HepG2 (cell line): ENCODE measurements at regions not wholly inside any gene's neighbourhood (a gene's known extent, or its start where the extent isn't known, plus 50 kb on each side); places are given as distances from the start of the nearest gene placed in this dataset.

Experiments used
- ATAC-seq: fragments of 200-7000 bp; cut with Tn5 transposase; 3 replicates; pipeline ENCODE4 v1.9.1; 2020; ENCODE audit warnings: mild to moderate bottlenecking, moderate library complexity
- BruUV-seq: library from RNA; stranded (reverse); fragments of 400-500 nt; replicated peaks from 2 replicates; lab custom pipeline; 2021; lab: Mats Ljungman, UMichigan
- CTCF ChIA-PET: fragments of 300-600 bp; formaldehyde crosslinking; extraction: SDS; loops from one replicate; lab custom pipeline; 2021; ENCODE audit warnings: low total read pairs, inconsistent platforms, low intra/inter-chr PET ratio; lab: Yijun Ruan, JAX
- POLR2A ChIA-PET: fragments of 350-600 bp; sonication (Branson Sonifier 250); formaldehyde crosslinking; loops from one replicate; lab custom pipeline; 2020; ENCODE audit warnings: antibody characterized with exemption, inconsistent platforms; lab: Yijun Ruan, JAX
- DNase-seq: peaks from one replicate; pipeline ENCODE4 v3.0.0-alpha.2; 2015; ENCODE audit warnings: low spot score
- FAIRE-seq: peaks from 3 replicates; lab custom pipeline; 2011; peaks lifted over from hg19 to GRCh38; lab: Jason Lieb, UNC
- H2AFZ ChIP-seq: one replicate; pipeline ENCODE4 v1.6.1; 2011; ENCODE audit warnings: low read length, inconsistent platforms
- H3K27ac ChIP-seq: fragments of 300-600 bp; 3 replicates; pipeline ENCODE4 v1.8.0; 2011; ENCODE audit warnings: mixed run types, mild to moderate bottlenecking, mixed read lengths, low read length, inconsistent platforms; ENCODE audit not compliant: insufficient read depth; ENCODE audit errors: extremely low read length
- H3K27me3 ChIP-seq, 2 experiments: fragments of 200-600 bp in 1 of 2; 2 replicates in 1 of 2; 3 replicates in 1 of 2; pipeline versions ENCODE4 v1.6.0 to v1.8.0; 2011; ENCODE audit warnings: low read length in 2 of 2, mild to moderate bottlenecking in 2 of 2, moderate library complexity in 2 of 2, inconsistent platforms in 1 of 2; ENCODE audit not compliant: insufficient read depth in 2 of 2, control insufficient read depth in 1 of 2
- H3K36me3 ChIP-seq, 2 experiments: fragments of 200-600 bp in 1 of 2; replicated peaks in 1 of 2; 2 replicates in 1 of 2; 3 replicates in 1 of 2; pipeline versions ENCODE4 v1.5.1 to v1.8.0; 2011; ENCODE audit warnings: low read length in 2 of 2, inconsistent platforms in 1 of 2; ENCODE audit not compliant: insufficient read depth in 2 of 2, control insufficient read depth in 1 of 2
- H3K4me1 ChIP-seq: 2 replicates; pipeline ENCODE4 v1.5.1; 2012; ENCODE audit warnings: low read length, inconsistent platforms; ENCODE audit not compliant: insufficient read depth
- H3K4me2 ChIP-seq: 2 replicates; pipeline ENCODE4 v1.6.0; 2011; ENCODE audit warnings: low read depth, low read length, inconsistent platforms
- H3K4me3 ChIP-seq, 3 experiments: fragments of 200-600 bp in 1 of 3; sonication (generic), shearing (Covaris generic) in 1 of 3; replicated peaks in 1 of 3; 2 replicates each; pipeline ENCODE4 v1.5.1; 2011 to 2016; ENCODE audit warnings: low read length in 3 of 3, inconsistent platforms in 2 of 3, low read depth in 2 of 3, mild to moderate bottlenecking in 2 of 3, control low read depth in 1 of 3, mixed read lengths in 1 of 3; ENCODE audit not compliant: insufficient read depth in 1 of 3
- H3K79me2 ChIP-seq: one replicate; pipeline ENCODE4 v1.6.1; 2011; ENCODE audit warnings: low read length, inconsistent platforms; ENCODE audit not compliant: insufficient read depth
- H3K9ac ChIP-seq: 2 replicates; pipeline ENCODE4 v1.6.0; 2011; ENCODE audit warnings: mild to moderate bottlenecking, low read depth, low read length, inconsistent platforms; ENCODE audit not compliant: insufficient read depth
- H3K9me3 ChIP-seq: 2 replicates; pipeline ENCODE4 v1.5.1; 2012; ENCODE audit warnings: mild to moderate bottlenecking, low read length
- H4K20me1 ChIP-seq: 2 replicates; pipeline ENCODE4 v1.6.0; 2011; ENCODE audit warnings: inconsistent platforms, mild to moderate bottlenecking, low read length, moderate library complexity; ENCODE audit not compliant: insufficient read depth
- BCL6 ChIP-seq: IDR thresholded peaks from 2 replicates; pipeline ENCODE4 v1.6.1; 2016; ENCODE audit warnings: missing genetic modification reagents, missing compliant biosample characterization
- ELF3 ChIP-seq: IDR thresholded peaks from 2 replicates; pipeline ENCODE4 v1.6.1; 2016; ENCODE audit warnings: missing genetic modification reagents, missing compliant biosample characterization
- PLRG1 ChIP-seq: fragments of 450-650 bp; conservative IDR thresholded peaks from 2 replicates; pipeline ENCODE4 v1.6.1; 2016
- TEAD3 ChIP-seq: optimal IDR thresholded peaks from 2 replicates; pipeline ENCODE3; 2016; ENCODE audit warnings: borderline replicate concordance
- ZBTB4 ChIP-seq: sonication (generic); formaldehyde crosslinking; IDR thresholded peaks from 2 replicates; pipeline ENCODE4 v1.4.0; 2020; ENCODE audit warnings: missing genetic modification reagents, mild to moderate bottlenecking, borderline replicate concordance
- ZNF33B ChIP-seq: sonication (generic); formaldehyde crosslinking; IDR thresholded peaks from 2 replicates; pipeline ENCODE4 v1.5.1; 2020; ENCODE audit warnings: mild to moderate bottlenecking, missing genetic modification reagents
- ZNF407 ChIP-seq: sonication (generic); formaldehyde crosslinking; IDR thresholded peaks from one replicate; pipeline ENCODE4 v1.5.1; 2020; ENCODE audit warnings: mild to moderate bottlenecking, missing genetic modification reagents; ENCODE audit errors: not compliant biosample characterization
- ZSCAN5A ChIP-seq: sonication (generic); formaldehyde crosslinking; IDR thresholded peaks from 2 replicates; pipeline ENCODE4 v1.8.0; 2022; ENCODE audit warnings: mild to moderate bottlenecking, missing genetic modification reagents, borderline replicate concordance
- ZZZ3 ChIP-seq: sonication (generic); formaldehyde crosslinking; IDR thresholded peaks from 2 replicates; pipeline ENCODE4 v1.4.0; 2020; ENCODE audit warnings: missing genetic modification reagents, mild to moderate bottlenecking, borderline replicate concordance
- WGBS: methylation state at CpG from one replicate; pipeline ENCODE4 v1.1.6; 2017; ENCODE audit warnings: low lambda C conversion rate; 5-methylcytosine and 5-hydroxymethylcytosine counted together
- in situ Hi-C: cut with HindIII; loops from 2 replicates; pipeline ENCODE4 v1.10.0; 2017; ENCODE audit warnings: low pct_unique_long_range_greater_than_20kb; ENCODE audit not compliant: extremely low pct_ligation_motif_present
- intact Hi-C: fragments of 100-400 bp; cut with micrococcal nuclease; formaldehyde crosslinking; loops from one replicate; pipeline ENCODE4 v1.10.0; 2022; ENCODE audit not compliant: unreplicated experiment

GRCh38 chr12:40511341-40511740 lies 180.9 kb upstream of the CNTN1 start (continued):
- no peak for TF ChIP-seq ZNF407 (CRISPR knock-in tag)

DNA sequence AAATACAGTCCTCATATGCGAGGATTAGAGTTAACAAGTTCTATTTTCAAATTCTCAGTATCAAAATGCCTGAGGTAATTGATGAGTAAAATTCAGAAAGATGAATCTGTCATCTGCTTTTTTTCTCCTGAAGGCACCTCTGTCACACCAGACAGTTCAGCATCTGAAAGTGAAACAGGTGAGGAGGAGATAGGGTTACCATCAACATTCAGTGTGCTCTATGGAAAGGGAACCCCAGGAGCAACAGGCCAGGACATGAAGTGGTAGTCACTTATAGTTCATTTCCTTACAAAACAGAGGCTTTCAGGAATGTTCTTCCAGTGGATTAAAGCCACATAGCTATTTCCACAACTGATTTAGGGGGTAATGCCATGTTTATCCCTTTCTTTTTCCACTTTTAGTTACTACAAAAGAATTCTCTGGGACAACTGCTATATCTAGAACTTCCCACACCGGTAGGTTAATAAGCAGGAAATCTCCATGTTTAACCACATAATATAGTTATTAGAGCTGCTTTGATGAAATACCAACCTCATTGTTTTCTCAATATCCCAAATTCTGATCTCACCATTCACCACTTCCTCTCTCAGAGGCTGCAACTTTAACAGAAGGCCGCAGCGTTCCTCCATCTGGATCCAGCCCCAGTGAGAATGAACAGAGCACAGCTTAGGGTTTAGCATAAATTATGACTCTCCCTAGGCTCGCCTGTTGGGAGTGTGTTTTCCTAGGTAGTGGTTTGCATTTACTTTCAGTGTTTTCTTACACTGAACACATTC lies 177.0 kb upstream of the CNTN1 start:
- in situ Hi-C loops (no loop called here), intact Hi-C loops (no loop called here)
- FAIRE-seq = no peak
- Histone ChIP-seq H3K27me3 (no peaks in the 10 kb centered on the region), H3K4me1 (no peaks in the 10 kb centered on the region), H3K9me3 (no peaks in the 10 kb centered on the region), H3K4me3 (no peak overlapping the region), H3K4me2 (no peak overlapping the region), H3K27ac (no peak overlapping the region), H4K20me1 (no peaks in the 10 kb centered on the region), H3K79me2 (no peaks in the 10 kb centered on the region), H3K36me3 (no peaks in the 10 kb centered on the region), H2AFZ (no peak overlapping the region), H3K9ac (no peak overlapping the region)
- ChIA-PET CTCF (no interaction called here), POLR2A (no interaction called here)
- WGBS = 3% methylated on average over 5 of the region's 5 CpGs
- DNase-seq = no peak
- no TSS peak for BruUV-seq
- ATAC-seq = no peak
- TF ChIP-seq PLRG1 = no peak
- no peak for TF ChIP-seq ZZZ3 (CRISPR knock-in tag)
- TF ChIP-seq ELF3 (CRISPR knock-in tag) = no peak
- no peak for TF ChIP-seq ZSCAN5A (CRISPR knock-in tag)
- TF ChIP-seq ZNF33B (CRISPR knock-in tag) = no peak
- TF ChIP-seq BCL6 (CRISPR knock-in tag) = no peak
- TF ChIP-seq TEAD3 (CRISPR knock-in tag) = no peak
- no peak for TF ChIP-seq ZBTB4 (CRISPR knock-in tag)
